ENCODE measurements at regions not wholly inside any gene's neighbourhood (a gene's known extent, or its start where the extent isn't known, plus 50 kb on each side); places are given as distances from the start of the nearest gene placed in this dataset.

- TF ChIP-seq EZH2 (IDR thresholded peaks at IDR 0.05; ENCODE audit: low read length, unreplicated experiment) (no peak), CTCF (conservative IDR thresholded peaks at IDR 0.05; ENCODE audit: low read depth, low read length) (no peak)
Measured at GRCh38 chr4:117641519-117641918, 392.8 kb upstream of the NDST3 start.

All from PC-3 (cell line).